ENCODE measurements at regions not wholly inside any gene's neighbourhood (a gene's known extent, or its start where the extent isn't known, plus 50 kb on each side); places are given as distances from the start of the nearest gene placed in this dataset.
"Not testable (repeated sequence)": the region's sequence is repeated elsewhere in the genome, so short reads cannot be mapped to it uniquely, and the experiment has no call there.

DNA sequence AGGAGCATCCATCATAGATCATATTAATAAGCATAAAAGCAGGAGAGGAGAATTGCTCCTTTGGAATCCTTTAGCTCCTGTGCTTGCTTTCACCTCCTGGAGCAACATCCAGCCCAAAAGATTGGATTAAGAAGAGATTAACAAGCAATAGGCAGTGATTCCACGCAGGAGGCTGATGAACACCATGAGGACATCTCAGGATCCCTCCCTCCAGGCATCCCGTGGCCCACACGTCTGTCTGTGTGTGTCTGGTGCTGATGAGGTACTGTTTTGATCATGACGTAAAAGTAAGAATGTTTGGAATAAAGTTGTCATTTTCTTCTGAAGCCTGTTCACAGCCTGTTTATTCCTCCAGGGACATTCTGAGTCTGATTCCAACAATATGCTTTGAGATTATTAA is 185.5 kb upstream of the MYLIP start:
- H3K4me1 Mint-ChIP-seq, result no peaks in the 10 kb centered on the region
- H3K9me3 Mint-ChIP-seq, result peaks cover 9% of the 10 kb centered on the region
- no peak overlapping the region for H3K4me3 Mint-ChIP-seq
- no peaks in the 10 kb centered on the region for H3K27me3 Mint-ChIP-seq (ENCODE audit: low read depth)
- no peak for DNase-seq (ENCODE audit: low spot score in 2 of 2, unreplicated experiment in 2 of 2)
- no peaks in the 10 kb centered on the region for H3K36me3 Mint-ChIP-seq
- H3K27ac Mint-ChIP-seq, result no peak overlapping the region
- TF ChIP-seq CTCF (IDR thresholded peaks at IDR 0.05; ENCODE audit: unreplicated experiment), result no peak

DNA sequence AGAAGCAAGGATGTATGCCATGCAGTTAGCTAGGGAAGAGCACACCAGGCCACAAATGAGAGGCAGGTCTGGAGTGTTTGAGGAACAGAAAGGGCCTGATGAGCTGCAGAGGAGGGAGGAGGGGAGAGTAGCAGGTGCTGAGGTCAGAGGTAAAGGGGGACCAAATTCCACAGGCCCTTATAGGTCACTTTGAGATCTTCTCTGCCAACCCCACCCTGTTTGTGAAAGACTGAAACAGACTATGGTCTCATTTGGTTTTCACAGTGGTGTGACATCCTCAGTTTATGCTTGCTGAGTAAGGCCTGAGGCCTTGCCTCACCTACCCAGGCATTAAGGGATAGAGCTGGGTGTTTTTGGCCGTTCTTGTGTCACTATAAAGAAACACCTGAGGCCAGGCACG is 187.7 kb upstream of the MYLIP start:
- H3K27ac Mint-ChIP-seq, result no peak overlapping the region
- no peak overlapping the region for H3K4me3 Mint-ChIP-seq
- H3K9me3 Mint-ChIP-seq, result peaks cover 18% of the 10 kb centered on the region
- TF ChIP-seq CTCF (IDR thresholded peaks at IDR 0.05; ENCODE audit: unreplicated experiment), result no peak
- no peaks in the 10 kb centered on the region for H3K36me3 Mint-ChIP-seq
- no peak for DNase-seq (ENCODE audit: low spot score in 2 of 2, unreplicated experiment in 2 of 2)
- peaks cover 4% of the 10 kb centered on the region for H3K4me1 Mint-ChIP-seq
- H3K27me3 Mint-ChIP-seq (ENCODE audit: low read depth), result no peaks in the 10 kb centered on the region

DNA sequence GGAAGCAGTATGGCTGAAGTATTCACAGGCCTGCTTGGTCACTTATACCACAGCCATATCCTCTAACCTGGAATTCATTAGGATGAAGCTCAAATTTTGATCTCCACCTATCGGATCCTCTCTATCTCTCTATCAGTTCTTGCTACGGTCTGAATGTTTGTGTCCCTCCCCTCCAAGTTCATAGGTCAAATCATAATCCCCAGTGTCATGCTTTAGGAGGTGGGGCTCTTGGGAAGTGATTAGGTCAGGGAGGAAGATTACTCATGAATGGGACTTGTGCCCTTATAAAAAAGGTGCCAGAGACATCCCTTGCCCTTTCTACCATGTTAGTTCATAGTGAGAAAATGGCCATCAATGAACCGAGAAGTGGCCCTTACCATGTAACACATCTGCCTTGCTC is 190.8 kb upstream of the MYLIP start:
- no peak overlapping the region for H3K4me3 Mint-ChIP-seq
- H3K27me3 Mint-ChIP-seq (ENCODE audit: low read depth), result no peaks in the 10 kb centered on the region
- peaks cover 18% of the 10 kb centered on the region for H3K9me3 Mint-ChIP-seq
- no peak for TF ChIP-seq CTCF (IDR thresholded peaks at IDR 0.05; ENCODE audit: unreplicated experiment)
- no peaks in the 10 kb centered on the region for H3K36me3 Mint-ChIP-seq
- DNase-seq (ENCODE audit: low spot score in 2 of 2, unreplicated experiment in 2 of 2), result no peak
- H3K4me1 Mint-ChIP-seq, result peaks cover 4% of the 10 kb centered on the region
- no peak overlapping the region for H3K27ac Mint-ChIP-seq

- H3K27ac Mint-ChIP-seq, result no peak overlapping the region
- no peaks in the 10 kb centered on the region for H3K36me3 Mint-ChIP-seq
- H3K9me3 Mint-ChIP-seq, result peaks cover 18% of the 10 kb centered on the region
- no peak for DNase-seq (ENCODE audit: low spot score in 2 of 2, unreplicated experiment in 2 of 2)
- no peaks in the 10 kb centered on the region for H3K27me3 Mint-ChIP-seq (ENCODE audit: low read depth)
- no peak for TF ChIP-seq CTCF (IDR thresholded peaks at IDR 0.05; ENCODE audit: unreplicated experiment)
- no peak overlapping the region for H3K4me3 Mint-ChIP-seq
- peaks cover 4% of the 10 kb centered on the region for H3K4me1 Mint-ChIP-seq
Measured at GRCh38 chr6:15937602-15938001, 191.3 kb upstream of the MYLIP start.

- H3K9me3 Mint-ChIP-seq, result peaks cover 26% of the 10 kb centered on the region
- no peak overlapping the region for H3K4me3 Mint-ChIP-seq
- H3K27ac Mint-ChIP-seq, result no peak overlapping the region
- H3K36me3 Mint-ChIP-seq, result no peaks in the 10 kb centered on the region
- no peak for TF ChIP-seq CTCF (IDR thresholded peaks at IDR 0.05; ENCODE audit: unreplicated experiment)
- no peak for DNase-seq (ENCODE audit: low spot score in 2 of 2, unreplicated experiment in 2 of 2)
- H3K4me1 Mint-ChIP-seq, result peaks cover 4% of the 10 kb centered on the region
- no peaks in the 10 kb centered on the region for H3K27me3 Mint-ChIP-seq (ENCODE audit: low read depth)
Measured at GRCh38 chr6:15936503-15936902, 192.4 kb upstream of the MYLIP start.

DNA sequence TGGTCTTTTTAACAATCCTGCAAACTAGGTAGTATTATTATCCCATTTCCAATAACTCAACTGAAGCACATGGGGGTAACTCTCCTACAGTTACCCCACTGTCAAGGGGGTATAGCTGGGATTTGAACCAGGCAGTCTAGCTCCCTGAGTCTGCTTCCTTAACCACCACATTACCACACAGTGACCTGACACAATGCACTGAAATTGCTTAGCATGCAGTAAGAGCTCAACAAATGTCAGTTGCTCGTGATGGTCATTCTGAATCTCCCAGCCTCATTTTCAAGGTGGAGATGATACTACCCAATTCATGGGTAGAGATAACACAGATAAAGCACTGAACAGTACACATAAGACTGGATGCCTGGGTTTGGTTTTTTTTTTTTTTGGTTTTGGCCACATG is 193.2 kb upstream of the MYLIP start:
- H3K36me3 Mint-ChIP-seq, result peaks cover 8% of the 10 kb centered on the region
- H3K9me3 Mint-ChIP-seq, result peaks cover 30% of the 10 kb centered on the region
- TF ChIP-seq CTCF (IDR thresholded peaks at IDR 0.05; ENCODE audit: unreplicated experiment), result no peak
- no peaks in the 10 kb centered on the region for H3K27me3 Mint-ChIP-seq (ENCODE audit: low read depth)
- DNase-seq (ENCODE audit: low spot score in 2 of 2, unreplicated experiment in 2 of 2), result no peak
- H3K27ac Mint-ChIP-seq, result no peak overlapping the region
- peaks cover 4% of the 10 kb centered on the region for H3K4me1 Mint-ChIP-seq
- no peak overlapping the region for H3K4me3 Mint-ChIP-seq

DNA sequence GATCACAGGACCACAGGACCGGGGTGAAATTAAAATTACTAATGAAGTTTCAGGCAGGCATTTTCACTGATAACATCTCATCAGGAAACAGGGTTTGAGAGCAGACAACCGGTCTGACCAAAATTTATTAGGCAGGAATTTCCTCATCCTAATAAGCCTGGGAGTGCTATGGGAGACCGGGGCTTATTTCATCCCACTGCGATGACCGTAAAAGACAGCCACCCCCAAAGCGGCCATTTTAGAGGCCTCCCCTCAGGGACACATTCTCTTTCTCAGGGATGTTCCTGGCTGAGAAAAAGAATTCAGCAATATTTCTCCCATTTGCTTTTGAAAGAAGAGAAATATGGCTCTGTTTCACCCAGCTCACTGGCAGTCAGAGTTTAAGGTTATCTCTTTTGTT is 197.2 kb upstream of the MYLIP start:
- H3K4me3 Mint-ChIP-seq; H3K27me3 Mint-ChIP-seq (ENCODE audit: low read depth); H3K27ac Mint-ChIP-seq; DNase-seq (ENCODE audit: low spot score in 2 of 2, unreplicated experiment in 2 of 2): not testable (repeated sequence)
- peaks cover 11% of the 10 kb centered on the region for H3K4me1 Mint-ChIP-seq
- peaks cover 12% of the 10 kb centered on the region for H3K36me3 Mint-ChIP-seq
- peaks cover 33% of the 10 kb centered on the region for H3K9me3 Mint-ChIP-seq
